Psoas muscle (tissue), 7 donors: ENCODE measurements at regions not wholly inside any gene's neighbourhood (a gene's known extent, or its start where the extent isn't known, plus 50 kb on each side); places are given as distances from the start of the nearest gene placed in this dataset.

Source experiments
- ATAC-seq, 4 donors: fragments of 200-7000 bp; cut with Tn5 transposase; one replicate each; pipeline ENCODE4 v1.9.1; 2020; ENCODE audit warnings: moderate library complexity in 3 of 4, mild to moderate bottlenecking in 2 of 4
- DNase-seq, 2 donors: peaks; one replicate each; pipeline ENCODE4 v3.0.0-alpha.2; 2020
- H3K27ac ChIP-seq: fragments of 200-600 bp; one replicate; pipeline ENCODE4 v1.8.0; 2022
- H3K27me3 ChIP-seq, 3 donors: fragments of 200-600 bp in 1 of 3; one replicate each; pipeline versions ENCODE4 v1.6.1 to v1.8.0; 2013 to 2022; ENCODE audit warnings: low read length in 2 of 3, mild to moderate bottlenecking in 2 of 3, moderate library complexity in 1 of 3; ENCODE audit not compliant: insufficient read depth in 3 of 3
- H3K36me3 ChIP-seq, 2 donors: fragments of 200-600 bp in 1 of 2; one replicate each; pipeline versions ENCODE4 v1.6.1 to v1.8.0; 2013 to 2022; ENCODE audit warnings: low read depth in 1 of 2, mild to moderate bottlenecking in 1 of 2, moderate library complexity in 1 of 2; ENCODE audit not compliant: insufficient read depth in 1 of 2
- H3K4me1 ChIP-seq: fragments of 200-600 bp; one replicate; pipeline ENCODE4 v1.8.0; 2022
- H3K4me3 ChIP-seq: fragments of 200-600 bp; one replicate; pipeline ENCODE4 v1.8.0; 2022; ENCODE audit warnings: mild to moderate bottlenecking
- H3K9me3 ChIP-seq: fragments of 200-600 bp; one replicate; pipeline ENCODE4 v1.8.0; 2022
- WGBS, 3 donors: extraction: QIAGEN DNeasy Blood & Tissue Kit; methylation state at CpG; one replicate each; pipeline versions ENCODE4 v1.1.6 to v1.1.7; 2013; 5-methylcytosine and 5-hydroxymethylcytosine counted together
- intact Hi-C, 2 donors: fragments of 100-400 bp; cut with DNase I; formaldehyde crosslinking; loops; one replicate each; pipeline versions ENCODE4 v1.11.0 to v1.14.2; 2022
- TF ChIP-seq, protein P1 (sequence below): fragments of 200-600 bp; IDR thresholded peaks from one replicate; pipeline ENCODE4 v1.8.0; 2022; ENCODE audit warnings: antibody characterized with exemption
- donor health status: healthy with polysubstance abuse.
- donor health status: DM: no; HTN: no; CAD: no; lungs with moderate emphysema.
- donor health status: Bipolar disorder and iron deficiency.
- donor health status: healthy.
- donor health status: DM: yes; HTN: yes; CAD: no.
- donor health status: DM: no; HTN: no; CAD: no.
- donor health status: DM: yes; HTN: yes; CAD: no.

DNA sequence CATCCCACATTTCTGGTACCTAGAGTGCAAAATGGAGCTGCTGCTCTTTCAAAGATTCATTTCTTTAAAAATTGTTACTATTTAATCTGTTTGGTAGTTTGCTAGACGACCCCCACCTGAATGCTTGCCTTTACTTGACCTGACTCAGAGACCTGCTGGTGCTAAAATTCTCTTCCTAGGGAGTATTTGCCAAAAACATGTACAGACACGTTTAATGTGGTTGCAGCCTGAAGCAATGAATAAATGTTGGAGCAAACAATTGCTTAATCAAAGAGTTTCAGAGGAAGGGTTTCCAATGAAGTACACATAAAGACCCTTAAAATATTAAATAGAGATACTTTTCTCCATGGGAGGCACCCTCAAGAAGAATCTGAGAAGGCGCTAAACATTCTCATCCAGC is 734.4 kb downstream of the CBLN2 start:
- Histone ChIP-seq H3K9me3 (no peaks in the 10 kb centered on the region), H3K27me3 (no peaks in the 10 kb centered on the region), H3K4me3 (no peak overlapping the region), H3K36me3 (no peaks in the 10 kb centered on the region), H3K4me1 (no peaks in the 10 kb centered on the region), H3K27ac (no peak overlapping the region)
- intact Hi-C loops = no loop called here
- ATAC-seq (no peak), DNase-seq (no peak)
- 57 to 59% (median 59%) methylated on average over 3 of the region's 3 CpGs for WGBS, 3 donors
- TF ChIP-seq, protein P1, sequence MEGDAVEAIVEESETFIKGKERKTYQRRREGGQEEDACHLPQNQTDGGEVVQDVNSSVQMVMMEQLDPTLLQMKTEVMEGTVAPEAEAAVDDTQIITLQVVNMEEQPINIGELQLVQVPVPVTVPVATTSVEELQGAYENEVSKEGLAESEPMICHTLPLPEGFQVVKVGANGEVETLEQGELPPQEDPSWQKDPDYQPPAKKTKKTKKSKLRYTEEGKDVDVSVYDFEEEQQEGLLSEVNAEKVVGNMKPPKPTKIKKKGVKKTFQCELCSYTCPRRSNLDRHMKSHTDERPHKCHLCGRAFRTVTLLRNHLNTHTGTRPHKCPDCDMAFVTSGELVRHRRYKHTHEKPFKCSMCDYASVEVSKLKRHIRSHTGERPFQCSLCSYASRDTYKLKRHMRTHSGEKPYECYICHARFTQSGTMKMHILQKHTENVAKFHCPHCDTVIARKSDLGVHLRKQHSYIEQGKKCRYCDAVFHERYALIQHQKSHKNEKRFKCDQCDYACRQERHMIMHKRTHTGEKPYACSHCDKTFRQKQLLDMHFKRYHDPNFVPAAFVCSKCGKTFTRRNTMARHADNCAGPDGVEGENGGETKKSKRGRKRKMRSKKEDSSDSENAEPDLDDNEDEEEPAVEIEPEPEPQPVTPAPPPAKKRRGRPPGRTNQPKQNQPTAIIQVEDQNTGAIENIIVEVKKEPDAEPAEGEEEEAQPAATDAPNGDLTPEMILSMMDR = no peak

- DNase-seq (no peak), ATAC-seq (no peak)
- Histone ChIP-seq H3K4me3 (no peak overlapping the region), H3K4me1 (no peaks in the 10 kb centered on the region), H3K27me3 (no peaks in the 10 kb centered on the region), H3K36me3 (no peaks in the 10 kb centered on the region), H3K27ac (no peak overlapping the region), H3K9me3 (no peaks in the 10 kb centered on the region)
- intact Hi-C loops = no loop called here
- TF ChIP-seq, protein P1 = no peak
- 34 to 56% (median 40%) methylated on average over 5 of the region's 5 CpGs for WGBS, 3 donors
Observed at GRCh38 chr18:71808616-71809015, 735.5 kb downstream of the CBLN2 start.

DNA sequence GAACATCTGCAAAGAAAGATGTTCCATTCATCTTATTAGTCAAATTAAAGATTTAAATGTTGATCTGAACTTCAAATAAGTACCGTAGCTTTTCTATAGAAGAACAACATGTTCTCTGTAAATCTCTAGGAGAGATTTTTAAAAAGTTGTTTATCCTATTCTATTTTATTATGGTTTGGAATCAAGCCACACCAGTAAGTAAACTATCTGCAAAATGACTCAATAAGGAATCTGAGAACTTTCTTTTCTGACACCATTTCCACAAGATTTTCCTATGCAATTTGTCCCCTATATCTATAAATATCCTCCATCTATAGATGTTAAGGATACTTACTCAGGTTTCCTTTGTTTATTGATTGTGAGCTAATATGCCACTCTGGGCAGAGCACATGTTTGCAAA is 736.6 kb downstream of the CBLN2 start:
- H3K9me3 ChIP-seq = no peaks in the 10 kb centered on the region
- ATAC-seq (no peak), DNase-seq (no peak)
- no peaks in the 10 kb centered on the region for H3K4me1 ChIP-seq
- no peak overlapping the region for H3K4me3 ChIP-seq
- WGBS, 3 donors = 86 to 93% (median 92%) methylated on average over 1 of the region's 1 CpG
- H3K36me3 ChIP-seq = no peaks in the 10 kb centered on the region
- H3K27ac ChIP-seq = no peak overlapping the region
- intact Hi-C loops = no loop called here
- no peaks in the 10 kb centered on the region for H3K27me3 ChIP-seq
- TF ChIP-seq, protein P1 = no peak

DNA sequence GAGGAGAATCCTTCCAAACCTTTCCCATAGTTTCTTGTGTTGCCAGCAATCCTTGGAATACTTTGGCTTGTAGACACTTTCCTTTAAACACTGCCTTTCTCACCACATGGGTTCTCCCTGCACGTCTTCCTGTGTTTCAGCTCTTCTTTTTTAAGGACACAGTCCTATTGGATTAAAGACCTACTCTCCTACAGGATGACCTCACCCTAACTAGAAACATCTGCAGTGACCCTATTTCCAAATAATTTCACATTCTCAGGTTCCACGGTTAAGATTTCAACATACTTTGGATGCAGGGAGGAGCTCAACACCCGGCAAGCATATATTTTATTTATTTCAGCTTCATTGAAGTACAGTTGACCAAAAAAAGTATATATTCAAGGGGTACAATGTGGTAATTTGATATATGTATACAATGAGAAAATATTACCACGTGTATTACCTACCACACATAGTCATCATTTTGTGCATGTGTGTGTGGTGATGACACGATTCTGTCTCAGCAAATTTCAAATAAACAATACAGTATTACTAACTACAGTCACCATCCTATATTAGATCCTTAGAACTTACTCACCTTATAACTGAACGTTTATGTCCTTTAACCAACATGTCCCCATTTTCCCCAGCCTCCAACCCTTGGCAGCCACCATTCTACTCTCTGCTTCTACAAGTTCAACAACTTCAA is 745.0 kb downstream of the CBLN2 start:
- H3K4me1 ChIP-seq = no peaks in the 10 kb centered on the region
- no peak overlapping the region for H3K27ac ChIP-seq
- no peaks in the 10 kb centered on the region for H3K9me3 ChIP-seq
- no peaks in the 10 kb centered on the region for H3K36me3 ChIP-seq
- no peaks in the 10 kb centered on the region for H3K27me3 ChIP-seq
- DNase-seq (no peak), ATAC-seq (no peak)
- WGBS, 3 donors = 56 to 59% (median 56%) methylated on average over 6 of the region's 6 CpGs
- intact Hi-C loops = no loop called here
- TF ChIP-seq, protein P1 = no peak
- H3K4me3 ChIP-seq = no peak overlapping the region

DNA sequence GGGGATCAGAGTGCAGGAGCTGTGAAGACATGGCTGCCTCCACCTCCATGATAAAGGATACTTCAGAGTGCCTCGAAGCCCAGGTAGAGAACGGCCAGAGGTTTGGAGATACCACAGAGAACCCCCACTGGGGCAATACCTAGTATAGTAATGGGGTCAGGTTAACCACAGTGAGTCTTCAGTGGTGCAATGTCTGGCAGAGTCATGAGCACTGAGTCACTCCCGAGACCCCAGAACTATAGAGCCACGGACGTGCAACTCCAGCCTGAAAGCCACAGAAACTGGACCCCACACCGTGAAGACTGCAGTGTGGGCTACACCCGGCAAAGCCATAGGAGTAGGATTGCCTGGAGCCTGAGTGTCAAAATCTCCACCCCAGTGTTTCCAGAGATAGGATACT is 746.6 kb downstream of the CBLN2 start:
- Histone ChIP-seq H3K27me3 (no peaks in the 10 kb centered on the region), H3K4me3 (no peak overlapping the region), H3K9me3 (no peaks in the 10 kb centered on the region), H3K4me1 (no peaks in the 10 kb centered on the region), H3K36me3 (no peaks in the 10 kb centered on the region), H3K27ac (no peak overlapping the region)
- DNase-seq = no peak
- TF ChIP-seq, protein P1 = no peak
- WGBS, 3 donors = 83 to 88% (median 83%) methylated on average over 7 of the region's 7 CpGs
- intact Hi-C loops = no loop called here
- no peak for ATAC-seq
